K562 (cell line): ENCODE measurements at regions not wholly inside any gene's neighbourhood (a gene's known extent, or its start where the extent isn't known, plus 50 kb on each side); places are given as distances from the start of the nearest gene placed in this dataset.

ENCODE experiments used
- CHD2 ChIP-seq: IDR thresholded peaks from 2 replicates; pipeline ENCODE4 v1.6.1; 2011; ENCODE audit warnings: low read depth, low read length
- PKNOX1 ChIP-seq: fragments of 450-650 bp; IDR thresholded peaks from 2 replicates; pipeline ENCODE4 v1.6.1; 2016
- SMAD3 ChIP-seq: fragments of 450-650 bp; formaldehyde crosslinking; conservative IDR thresholded peaks from 2 replicates; pipeline ENCODE4 v1.4.0; 2020; ENCODE audit warnings: mild to moderate bottlenecking
- SREBF1 ChIP-seq: fragments of 150-350 bp; IDR thresholded peaks from 2 replicates; pipeline ENCODE4 v1.6.1; 2014; ENCODE audit warnings: antibody characterized with exemption, low read depth, low read length, borderline replicate concordance
- ZNF174 ChIP-seq: fragments of 250-450 bp; sonication (Bioruptor Pico); IDR thresholded peaks from 2 replicates; pipeline ENCODE4 v1.4.0; 2020; ENCODE audit warnings: mild to moderate bottlenecking
- TF ChIP-seq, protein P1 (sequence below), 3 experiments: IDR thresholded peaks in 2 of 3; conservative IDR thresholded peaks in 1 of 3; 2 replicates each; pipeline ENCODE4 v1.5.1; 2011 to 2012; ENCODE audit warnings: low read length in 3 of 3, mild to moderate bottlenecking in 3 of 3, control low read depth in 2 of 3, improper control_type of control experiment in 1 of 3, inconsistent platforms in 1 of 3, low read depth in 1 of 3, mixed read lengths in 1 of 3, moderate library complexity in 1 of 3; ENCODE audit not compliant: insufficient read depth in 2 of 3

GRCh38 chr16:5575121-5575520, 477.5 kb upstream of the EEF2KMT start:
- TF ChIP-seq SMAD3 (CRISPR knock-in tag) (no peak), SREBF1 (no peak), PKNOX1 (no peak), ZNF174 (no peak), CHD2 (no peak)
- TF ChIP-seq, protein P1, sequence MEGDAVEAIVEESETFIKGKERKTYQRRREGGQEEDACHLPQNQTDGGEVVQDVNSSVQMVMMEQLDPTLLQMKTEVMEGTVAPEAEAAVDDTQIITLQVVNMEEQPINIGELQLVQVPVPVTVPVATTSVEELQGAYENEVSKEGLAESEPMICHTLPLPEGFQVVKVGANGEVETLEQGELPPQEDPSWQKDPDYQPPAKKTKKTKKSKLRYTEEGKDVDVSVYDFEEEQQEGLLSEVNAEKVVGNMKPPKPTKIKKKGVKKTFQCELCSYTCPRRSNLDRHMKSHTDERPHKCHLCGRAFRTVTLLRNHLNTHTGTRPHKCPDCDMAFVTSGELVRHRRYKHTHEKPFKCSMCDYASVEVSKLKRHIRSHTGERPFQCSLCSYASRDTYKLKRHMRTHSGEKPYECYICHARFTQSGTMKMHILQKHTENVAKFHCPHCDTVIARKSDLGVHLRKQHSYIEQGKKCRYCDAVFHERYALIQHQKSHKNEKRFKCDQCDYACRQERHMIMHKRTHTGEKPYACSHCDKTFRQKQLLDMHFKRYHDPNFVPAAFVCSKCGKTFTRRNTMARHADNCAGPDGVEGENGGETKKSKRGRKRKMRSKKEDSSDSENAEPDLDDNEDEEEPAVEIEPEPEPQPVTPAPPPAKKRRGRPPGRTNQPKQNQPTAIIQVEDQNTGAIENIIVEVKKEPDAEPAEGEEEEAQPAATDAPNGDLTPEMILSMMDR (IDR thresholded peaks at IDR 0.05 in 2 of 3, conservative IDR thresholded peaks at IDR 0.05 in 1 of 3; ENCODE audit: insufficient read depth in 2 of 3, low read depth in 1 of 3, low read length in 3 of 3), result no peak
